ENCODE measurements at regions not wholly inside any gene's neighbourhood (a gene's known extent, or its start where the extent isn't known, plus 50 kb on each side); places are given as distances from the start of the nearest gene placed in this dataset.

DNA sequence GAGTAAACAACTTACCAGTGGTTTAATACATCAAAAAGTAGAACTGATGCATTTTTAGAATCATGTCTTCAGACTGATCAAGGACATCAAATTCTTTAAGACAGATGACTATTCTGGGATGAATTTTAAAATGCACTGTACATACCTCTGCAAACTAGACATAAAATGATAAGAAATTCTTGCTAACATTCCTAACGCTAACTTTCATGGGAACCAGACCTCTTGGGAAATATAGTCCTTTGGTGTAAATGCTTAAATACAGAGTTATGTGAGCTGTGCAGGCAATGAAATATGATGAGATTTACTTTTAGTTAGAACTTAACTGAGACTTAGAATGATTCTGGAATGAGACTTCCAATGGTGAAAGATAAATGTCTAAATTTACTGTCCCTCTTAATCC lies 562.0 kb downstream of the NR4A2 start:
- Histone ChIP-seq H3K36me3 (ENCODE audit: insufficient read depth, low read length) (no peaks in the 10 kb centered on the region), H3K4me2 (ENCODE audit: low read length) (no peak overlapping the region), H2AFZ (ENCODE audit: low read length) (no peak overlapping the region), H3K27ac (ENCODE audit: low read depth, low read length, poor library complexity, severe bottlenecking) (no peak overlapping the region), H3K9me3 (ENCODE audit: low read length) (no peaks in the 10 kb centered on the region), H4K20me1 (ENCODE audit: insufficient read depth, low read length) (no peaks in the 10 kb centered on the region), H3K4me1 (ENCODE audit: insufficient read depth, low read length, poor library complexity, severe bottlenecking) (no peaks in the 10 kb centered on the region), H3K79me2 (ENCODE audit: insufficient read depth, low read depth, low read length) (no peaks in the 10 kb centered on the region), H3K4me3 (ENCODE audit: low read depth, low read length, poor library complexity, severe bottlenecking) (no peak overlapping the region), H3K9me2 (ENCODE audit: insufficient read depth, low read length) (no peaks in the 10 kb centered on the region)
- POLR2A ChIA-PET, result no interaction called here
- BruUV-seq (replicated peaks), result no TSS peak
- TF ChIP-seq, protein P1, sequence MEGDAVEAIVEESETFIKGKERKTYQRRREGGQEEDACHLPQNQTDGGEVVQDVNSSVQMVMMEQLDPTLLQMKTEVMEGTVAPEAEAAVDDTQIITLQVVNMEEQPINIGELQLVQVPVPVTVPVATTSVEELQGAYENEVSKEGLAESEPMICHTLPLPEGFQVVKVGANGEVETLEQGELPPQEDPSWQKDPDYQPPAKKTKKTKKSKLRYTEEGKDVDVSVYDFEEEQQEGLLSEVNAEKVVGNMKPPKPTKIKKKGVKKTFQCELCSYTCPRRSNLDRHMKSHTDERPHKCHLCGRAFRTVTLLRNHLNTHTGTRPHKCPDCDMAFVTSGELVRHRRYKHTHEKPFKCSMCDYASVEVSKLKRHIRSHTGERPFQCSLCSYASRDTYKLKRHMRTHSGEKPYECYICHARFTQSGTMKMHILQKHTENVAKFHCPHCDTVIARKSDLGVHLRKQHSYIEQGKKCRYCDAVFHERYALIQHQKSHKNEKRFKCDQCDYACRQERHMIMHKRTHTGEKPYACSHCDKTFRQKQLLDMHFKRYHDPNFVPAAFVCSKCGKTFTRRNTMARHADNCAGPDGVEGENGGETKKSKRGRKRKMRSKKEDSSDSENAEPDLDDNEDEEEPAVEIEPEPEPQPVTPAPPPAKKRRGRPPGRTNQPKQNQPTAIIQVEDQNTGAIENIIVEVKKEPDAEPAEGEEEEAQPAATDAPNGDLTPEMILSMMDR (conservative IDR thresholded peaks at IDR 0.05; ENCODE audit: low read length), result no peak
- no peak for TF ChIP-seq EZH2phosphoT487 (IDR thresholded peaks at IDR 0.05; ENCODE audit: borderline replicate concordance, low read depth, low read length)
- CTCF ChIA-PET (ENCODE audit: unreplicated experiment), result no interaction called here
- no peak for DNase-seq (ENCODE audit: low spot score)
- intact Hi-C loops (cut with micrococcal nuclease; ENCODE audit: unreplicated experiment), result no loop called here

DNA sequence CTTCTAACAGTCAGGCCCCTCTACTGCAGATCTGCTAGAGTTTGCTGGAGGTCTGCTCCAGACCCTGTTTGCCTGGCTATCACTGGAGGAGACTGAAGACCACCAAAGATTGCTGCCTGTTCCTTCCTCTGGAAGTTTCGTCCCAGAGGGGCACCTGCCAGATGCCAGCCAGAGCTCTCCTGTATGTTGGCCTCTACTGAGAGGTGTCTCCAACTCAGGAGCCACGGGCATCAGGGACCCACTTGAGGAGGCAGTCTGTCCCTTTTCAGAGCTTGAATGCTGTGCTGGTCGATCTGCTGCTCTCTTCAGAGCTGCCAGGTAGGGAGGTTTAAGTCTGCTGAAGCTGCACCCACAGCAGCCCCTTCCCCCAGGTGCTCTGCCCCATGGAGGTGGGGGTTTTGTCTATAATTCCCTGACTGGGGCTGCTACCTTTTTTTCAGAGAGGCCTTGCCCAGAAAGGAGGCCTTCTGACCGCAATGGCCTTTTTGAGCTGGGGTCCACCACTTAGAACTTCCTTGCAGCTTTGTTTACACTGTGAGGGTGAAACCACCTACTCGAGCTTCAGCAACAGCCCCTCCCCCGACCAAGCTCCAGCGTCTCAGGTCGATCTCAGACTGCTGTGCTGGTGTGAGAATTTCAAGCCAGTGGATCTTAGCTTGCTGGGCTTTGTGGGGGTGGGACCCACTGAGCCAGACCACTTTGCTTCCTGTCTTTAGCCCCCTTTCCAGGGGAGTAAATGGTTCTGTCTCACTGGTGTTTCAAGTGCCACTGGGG lies 566.0 kb downstream of the NR4A2 start:
- no peaks in the 10 kb centered on the region for H3K36me3 ChIP-seq (ENCODE audit: insufficient read depth, low read length)
- ChIA-PET POLR2A (interaction anchor here (0.6 kb wide), 2 partner anchors 121 to 306 kb away, joined by 3 to 4 read pairs; no protein-coding TSS in a partner anchor), CTCF (ENCODE audit: unreplicated experiment) (no interaction called here)
- H3K9me2 ChIP-seq (ENCODE audit: insufficient read depth, low read length), result no peaks in the 10 kb centered on the region
- no peak overlapping the region for H3K4me3 ChIP-seq (ENCODE audit: low read depth, low read length, poor library complexity, severe bottlenecking)
- no peak for DNase-seq (ENCODE audit: low spot score)
- BruUV-seq (replicated peaks), result no TSS peak
- TF ChIP-seq, protein P1 (conservative IDR thresholded peaks at IDR 0.05; ENCODE audit: low read length), result no peak
- TF ChIP-seq EZH2phosphoT487 (IDR thresholded peaks at IDR 0.05; ENCODE audit: borderline replicate concordance, low read depth, low read length), result no peak
- H3K9me3 ChIP-seq (ENCODE audit: low read length), result no peaks in the 10 kb centered on the region
- H3K27ac ChIP-seq (ENCODE audit: low read depth, low read length, poor library complexity, severe bottlenecking), result no peak overlapping the region
- no peak overlapping the region for H2AFZ ChIP-seq (ENCODE audit: low read length)
- no peaks in the 10 kb centered on the region for H3K79me2 ChIP-seq (ENCODE audit: insufficient read depth, low read depth, low read length)
- no peaks in the 10 kb centered on the region for H4K20me1 ChIP-seq (ENCODE audit: insufficient read depth, low read length)
- H3K4me2 ChIP-seq (ENCODE audit: low read length), result no peak overlapping the region
- no peaks in the 10 kb centered on the region for H3K4me1 ChIP-seq (ENCODE audit: insufficient read depth, low read length, poor library complexity, severe bottlenecking)
- intact Hi-C loops (cut with micrococcal nuclease; ENCODE audit: unreplicated experiment), result no loop called here

DNA sequence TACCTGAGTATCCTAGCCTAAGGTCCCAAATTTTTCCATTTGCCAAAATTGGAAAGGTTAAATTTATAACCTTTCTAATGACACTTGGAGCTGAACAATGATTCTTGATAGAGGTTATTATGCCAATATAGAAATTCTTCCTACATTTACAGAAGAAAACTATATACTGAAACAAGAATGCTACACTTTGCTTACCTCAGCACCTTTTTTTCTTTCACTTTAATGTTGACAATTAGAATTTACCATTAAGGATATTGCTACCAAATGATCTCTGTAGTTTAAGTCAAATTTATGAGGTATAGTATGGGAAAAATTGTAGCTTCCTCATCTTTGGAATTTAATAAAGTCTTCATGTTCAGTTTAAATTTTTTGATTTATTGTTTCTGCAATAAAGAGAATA lies 577.0 kb downstream of the NR4A2 start:
- no peak overlapping the region for H3K4me3 ChIP-seq (ENCODE audit: low read depth, low read length, poor library complexity, severe bottlenecking)
- no peaks in the 10 kb centered on the region for H3K9me2 ChIP-seq (ENCODE audit: insufficient read depth, low read length)
- no peaks in the 10 kb centered on the region for H3K79me2 ChIP-seq (ENCODE audit: insufficient read depth, low read depth, low read length)
- no peak overlapping the region for H2AFZ ChIP-seq (ENCODE audit: low read length)
- H4K20me1 ChIP-seq (ENCODE audit: insufficient read depth, low read length), result no peaks in the 10 kb centered on the region
- no peak for DNase-seq (ENCODE audit: low spot score)
- no TSS peak for BruUV-seq (replicated peaks)
- no peaks in the 10 kb centered on the region for H3K9me3 ChIP-seq (ENCODE audit: low read length)
- no peak for TF ChIP-seq EZH2phosphoT487 (IDR thresholded peaks at IDR 0.05; ENCODE audit: borderline replicate concordance, low read depth, low read length)
- TF ChIP-seq, protein P1 (conservative IDR thresholded peaks at IDR 0.05; ENCODE audit: low read length), result no peak
- POLR2A ChIA-PET, result no interaction called here
- H3K27ac ChIP-seq (ENCODE audit: low read depth, low read length, poor library complexity, severe bottlenecking), result no peak overlapping the region
- no peaks in the 10 kb centered on the region for H3K4me1 ChIP-seq (ENCODE audit: insufficient read depth, low read length, poor library complexity, severe bottlenecking)
- H3K36me3 ChIP-seq (ENCODE audit: insufficient read depth, low read length), result no peaks in the 10 kb centered on the region
- CTCF ChIA-PET (ENCODE audit: unreplicated experiment), result no interaction called here
- intact Hi-C loops (cut with micrococcal nuclease; ENCODE audit: unreplicated experiment), result no loop called here
- H3K4me2 ChIP-seq (ENCODE audit: low read length), result no peak overlapping the region
